ENCODE measurements at regions not wholly inside any gene's neighbourhood (a gene's known extent, or its start where the extent isn't known, plus 50 kb on each side); places are given as distances from the start of the nearest gene placed in this dataset.

DNA sequence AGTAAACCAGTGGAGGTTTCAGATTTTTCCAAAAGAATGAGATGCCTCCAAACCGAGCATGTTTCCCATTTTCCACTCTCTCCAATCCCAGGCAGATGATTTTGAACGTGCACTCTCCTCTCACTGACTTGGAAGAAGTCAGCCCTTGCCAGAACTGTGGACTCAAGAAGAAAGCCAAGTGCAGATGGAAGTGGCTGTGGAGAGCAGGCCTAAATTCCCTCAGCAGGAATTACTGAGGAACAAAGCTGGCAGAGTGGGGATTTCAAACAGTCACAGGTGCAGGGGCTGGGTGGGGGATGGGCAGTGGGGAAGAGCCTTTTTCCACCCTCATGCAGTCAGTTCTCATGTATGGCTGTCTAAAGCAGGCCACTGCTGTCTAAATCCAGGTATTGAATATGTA lies 55.3 kb downstream of the PABIR2 start:
- intact Hi-C loops (cut with micrococcal nuclease), result no loop called here
- no peak for ATAC-seq (ENCODE audit: low read depth)
- POLR2A ChIA-PET, result no interaction called here
- no peaks in the 10 kb centered on the region for H3K36me3 Mint-ChIP-seq (ENCODE audit: low read depth)
- no peaks in the 10 kb centered on the region for H3K9me3 Mint-ChIP-seq
- H3K27me3 Mint-ChIP-seq, result no peaks in the 10 kb centered on the region
- peaks cover 5% of the 10 kb centered on the region for H3K4me1 Mint-ChIP-seq
- CTCF ChIA-PET, result no interaction called here
- no peak overlapping the region for H3K27ac Mint-ChIP-seq
- H3K4me3 Mint-ChIP-seq, result no peak overlapping the region
- TF ChIP-seq, protein P1, sequence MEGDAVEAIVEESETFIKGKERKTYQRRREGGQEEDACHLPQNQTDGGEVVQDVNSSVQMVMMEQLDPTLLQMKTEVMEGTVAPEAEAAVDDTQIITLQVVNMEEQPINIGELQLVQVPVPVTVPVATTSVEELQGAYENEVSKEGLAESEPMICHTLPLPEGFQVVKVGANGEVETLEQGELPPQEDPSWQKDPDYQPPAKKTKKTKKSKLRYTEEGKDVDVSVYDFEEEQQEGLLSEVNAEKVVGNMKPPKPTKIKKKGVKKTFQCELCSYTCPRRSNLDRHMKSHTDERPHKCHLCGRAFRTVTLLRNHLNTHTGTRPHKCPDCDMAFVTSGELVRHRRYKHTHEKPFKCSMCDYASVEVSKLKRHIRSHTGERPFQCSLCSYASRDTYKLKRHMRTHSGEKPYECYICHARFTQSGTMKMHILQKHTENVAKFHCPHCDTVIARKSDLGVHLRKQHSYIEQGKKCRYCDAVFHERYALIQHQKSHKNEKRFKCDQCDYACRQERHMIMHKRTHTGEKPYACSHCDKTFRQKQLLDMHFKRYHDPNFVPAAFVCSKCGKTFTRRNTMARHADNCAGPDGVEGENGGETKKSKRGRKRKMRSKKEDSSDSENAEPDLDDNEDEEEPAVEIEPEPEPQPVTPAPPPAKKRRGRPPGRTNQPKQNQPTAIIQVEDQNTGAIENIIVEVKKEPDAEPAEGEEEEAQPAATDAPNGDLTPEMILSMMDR (IDR thresholded peaks at IDR 0.05), result no peak
- DNase-seq, result no peak

DNA sequence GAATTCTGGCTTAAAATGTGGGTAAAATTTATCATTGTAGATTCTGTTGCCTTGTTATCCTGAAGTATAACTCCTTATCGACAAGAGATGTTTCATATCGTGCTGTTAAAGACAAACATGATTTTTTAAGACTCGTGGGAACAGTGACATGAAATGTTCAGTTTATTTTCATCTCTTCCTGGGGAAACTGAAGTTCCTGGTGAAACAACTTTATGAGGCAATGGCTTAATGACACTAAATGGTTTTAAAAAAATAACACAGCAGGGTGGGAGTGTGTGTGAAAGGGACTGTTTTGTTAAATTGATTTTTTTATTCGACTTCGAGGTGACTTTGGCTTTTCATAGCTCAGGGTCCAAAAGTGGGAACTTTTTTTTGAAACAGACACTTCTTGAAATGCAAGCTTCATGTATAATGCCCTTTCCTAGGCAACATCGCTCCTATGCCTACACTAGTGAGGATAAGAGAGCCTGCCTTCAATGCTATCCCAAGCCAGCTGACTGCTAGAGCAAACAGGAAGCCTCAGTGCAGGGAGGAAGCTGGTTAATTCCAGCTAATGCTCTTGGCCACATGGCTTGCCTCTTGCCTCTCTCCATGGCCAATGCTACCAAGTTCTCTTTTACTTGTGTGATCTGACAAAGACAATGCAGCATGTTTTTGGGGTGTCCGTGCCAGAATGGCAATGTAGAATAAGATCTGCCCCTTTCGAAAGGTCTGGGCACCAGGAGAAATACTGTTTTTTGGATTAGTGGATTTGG lies 57.8 kb downstream of the PABIR2 start:
- Mint-ChIP-seq H3K4me3 (no peak overlapping the region), H3K4me1 (no peaks in the 10 kb centered on the region), H3K27me3 (no peaks in the 10 kb centered on the region), H3K27ac (no peak overlapping the region), H3K9me3 (no peaks in the 10 kb centered on the region), H3K36me3 (ENCODE audit: low read depth) (no peaks in the 10 kb centered on the region)
- TF ChIP-seq, protein P1 (IDR thresholded peaks at IDR 0.05), result no peak
- no peak for ATAC-seq (ENCODE audit: low read depth)
- ChIA-PET POLR2A (no interaction called here), CTCF (no interaction called here)
- DNase-seq, result no peak
- intact Hi-C loops (cut with micrococcal nuclease), result no loop called here

DNA sequence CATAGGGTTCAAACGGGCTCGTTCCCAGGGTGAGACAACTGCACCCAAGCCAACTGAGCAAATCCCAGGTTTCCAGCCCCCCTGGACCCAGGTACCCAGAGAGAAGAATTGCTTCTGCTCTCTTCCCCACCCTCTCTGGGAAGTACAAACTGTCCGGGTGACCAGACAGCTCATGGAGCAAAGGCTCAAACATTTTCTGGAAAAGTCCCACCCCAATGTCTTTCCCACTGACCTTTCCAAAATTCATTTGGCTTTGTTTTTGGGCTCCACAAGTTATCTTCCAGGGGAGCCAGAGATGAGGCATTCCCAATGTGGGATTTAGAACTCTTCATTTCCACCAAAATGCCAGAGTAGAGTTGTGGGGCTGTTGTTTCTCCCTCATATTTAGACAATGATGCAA lies 58.6 kb downstream of the PABIR2 start:
- intact Hi-C loops (cut with micrococcal nuclease), result no loop called here
- DNase-seq (no peak), ATAC-seq (ENCODE audit: low read depth) (no peak)
- Mint-ChIP-seq H3K27me3 (no peaks in the 10 kb centered on the region), H3K4me1 (no peaks in the 10 kb centered on the region), H3K27ac (no peak overlapping the region), H3K36me3 (ENCODE audit: low read depth) (no peaks in the 10 kb centered on the region), H3K9me3 (no peaks in the 10 kb centered on the region), H3K4me3 (no peak overlapping the region)
- POLR2A ChIA-PET, result no interaction called here
- CTCF ChIA-PET, result no interaction called here
- TF ChIP-seq, protein P1 (IDR thresholded peaks at IDR 0.05), result no peak

DNA sequence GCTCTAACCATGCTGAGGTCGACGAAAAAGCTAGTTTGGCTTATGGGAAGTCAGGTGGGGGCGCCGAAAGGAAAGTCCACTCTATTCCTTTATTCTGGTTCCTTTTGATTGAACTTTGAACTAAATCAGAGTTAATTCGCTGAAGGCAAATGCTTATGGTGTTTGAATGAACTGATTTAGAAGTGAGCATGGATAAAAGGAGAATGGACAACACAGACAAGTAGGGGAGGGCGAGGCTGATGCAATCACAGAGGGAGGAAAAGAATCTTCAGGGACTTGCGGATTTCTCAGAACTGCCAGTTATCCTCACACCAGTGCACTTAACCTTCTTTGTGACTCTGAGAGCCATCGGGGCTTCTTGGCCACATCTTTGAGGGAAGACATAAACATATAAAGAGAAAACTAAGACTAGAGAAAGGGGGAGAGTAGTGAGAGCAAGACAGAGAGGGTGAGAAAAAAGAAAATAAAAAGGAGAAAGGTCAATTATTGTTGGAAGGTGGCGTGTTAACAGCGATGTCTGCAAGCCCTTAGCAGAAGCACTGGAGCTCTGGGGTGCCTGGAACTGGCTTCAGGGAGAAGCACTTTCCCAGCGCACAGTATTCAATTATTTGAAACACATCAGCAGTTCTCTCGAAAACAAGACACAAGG lies 59.2 kb downstream of the PABIR2 start:
- ATAC-seq (ENCODE audit: low read depth), result no peak
- ChIA-PET CTCF (no interaction called here), POLR2A (no interaction called here)
- H3K9me3 Mint-ChIP-seq, result no peaks in the 10 kb centered on the region
- H3K27ac Mint-ChIP-seq, result no peak overlapping the region
- no peaks in the 10 kb centered on the region for H3K36me3 Mint-ChIP-seq (ENCODE audit: low read depth)
- no peaks in the 10 kb centered on the region for H3K4me1 Mint-ChIP-seq
- no peaks in the 10 kb centered on the region for H3K27me3 Mint-ChIP-seq
- intact Hi-C loops (cut with micrococcal nuclease), result no loop called here
- H3K4me3 Mint-ChIP-seq, result no peak overlapping the region
- no peak for DNase-seq
- TF ChIP-seq, protein P1 (IDR thresholded peaks at IDR 0.05), result no peak

DNA sequence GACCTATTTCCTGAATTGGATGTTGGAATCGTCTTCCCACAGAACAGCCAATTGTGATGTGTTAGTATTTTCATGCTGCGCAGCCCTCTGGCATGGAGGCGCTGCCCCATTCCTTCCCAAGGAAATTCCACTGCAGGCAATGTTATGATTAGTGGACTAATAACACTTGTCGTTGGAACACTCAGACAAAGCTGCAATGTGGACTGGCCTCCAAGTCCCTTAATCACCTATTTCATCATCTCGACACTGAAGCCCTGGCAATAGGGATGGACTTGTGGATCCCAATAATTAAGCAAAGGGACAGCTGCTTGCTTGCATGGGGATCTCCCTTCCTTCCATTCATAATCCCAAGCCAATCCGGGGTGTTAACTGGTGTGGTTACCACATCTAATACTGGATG lies 59.9 kb downstream of the PABIR2 start:
- Mint-ChIP-seq H3K9me3 (no peaks in the 10 kb centered on the region), H3K27me3 (no peaks in the 10 kb centered on the region), H3K36me3 (ENCODE audit: low read depth) (no peaks in the 10 kb centered on the region), H3K4me3 (no peak overlapping the region), H3K27ac (no peak overlapping the region), H3K4me1 (no peaks in the 10 kb centered on the region)
- ChIA-PET POLR2A (no interaction called here), CTCF (no interaction called here)
- intact Hi-C loops (cut with micrococcal nuclease), result no loop called here
- ATAC-seq (ENCODE audit: low read depth) (no peak), DNase-seq (no peak)
- TF ChIP-seq, protein P1 (IDR thresholded peaks at IDR 0.05), result no peak

Data from activated B cell treated with CpG ODN at 0.5 μM for 24 hours (primary cell).